Activated T-cell treated with anti-CD3 and anti-CD28 coated beads for 48 hours (primary cell): ENCODE measurements at regions not wholly inside any gene's neighbourhood (a gene's known extent, or its start where the extent isn't known, plus 50 kb on each side); places are given as distances from the start of the nearest gene placed in this dataset.

Experiments
- DNase-seq: peaks from one replicate; pipeline ENCODE4 v3.0.0-alpha.2; 2020; ENCODE audit warnings: low read depth

DNA sequence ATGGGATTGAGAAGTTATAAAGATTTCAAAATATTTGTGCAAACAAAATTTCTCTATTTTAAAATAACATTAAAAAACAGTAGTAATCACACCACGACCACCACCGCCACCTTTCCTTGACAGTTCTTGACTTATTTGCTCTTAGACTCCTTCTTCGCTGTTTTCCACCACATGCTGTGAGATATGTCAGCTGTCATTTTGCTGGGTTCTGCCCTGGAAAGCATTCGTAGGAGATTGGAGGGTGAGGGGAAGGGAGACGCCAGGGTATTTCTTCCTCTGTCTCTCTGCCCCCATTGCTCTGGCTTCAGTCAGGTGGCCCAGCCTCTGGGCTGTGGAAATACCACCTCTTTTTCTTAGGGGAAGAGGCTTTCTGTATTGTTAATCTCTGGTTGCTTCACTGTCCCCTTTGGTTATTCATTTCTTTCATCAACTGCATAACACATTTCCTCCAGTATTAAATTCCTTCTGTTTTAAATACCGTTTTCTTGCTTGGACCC is 186.2 kb downstream of the NEDD1 start:
- no peak for DNase-seq

GRCh38 chr12:97097734-97098133 is 190.7 kb downstream of the NEDD1 start:
- no peak for DNase-seq

- DNase-seq: no peak
Observed at GRCh38 chr12:97109441-97109840, 202.4 kb downstream of the NEDD1 start.

DNA sequence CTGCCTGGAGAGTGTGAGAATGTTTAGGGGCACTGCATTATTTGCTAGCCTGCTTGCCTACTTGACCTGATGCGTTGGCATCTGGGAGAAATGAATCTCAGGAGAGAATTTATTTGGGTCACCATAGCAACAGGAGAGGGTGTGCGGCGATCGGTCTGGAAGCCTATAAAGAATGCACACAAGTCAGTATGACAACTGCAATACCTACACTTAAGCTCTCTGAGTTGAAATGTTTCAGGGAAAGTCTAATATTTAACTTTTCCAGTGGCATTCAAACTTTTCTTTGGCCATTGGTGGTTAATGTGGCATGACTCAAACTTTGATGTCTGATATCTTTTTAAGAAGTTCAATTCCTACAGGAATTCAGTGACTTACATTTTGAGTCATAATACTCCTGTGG is 205.1 kb downstream of the NEDD1 start:
- no peak for DNase-seq

GRCh38 chr12:97118796-97119375 is 211.8 kb downstream of the NEDD1 start:
- DNase-seq: no peak

- no peak for DNase-seq
Observed at GRCh38 chr12:97127061-97127460, 220.0 kb downstream of the NEDD1 start.

DNA sequence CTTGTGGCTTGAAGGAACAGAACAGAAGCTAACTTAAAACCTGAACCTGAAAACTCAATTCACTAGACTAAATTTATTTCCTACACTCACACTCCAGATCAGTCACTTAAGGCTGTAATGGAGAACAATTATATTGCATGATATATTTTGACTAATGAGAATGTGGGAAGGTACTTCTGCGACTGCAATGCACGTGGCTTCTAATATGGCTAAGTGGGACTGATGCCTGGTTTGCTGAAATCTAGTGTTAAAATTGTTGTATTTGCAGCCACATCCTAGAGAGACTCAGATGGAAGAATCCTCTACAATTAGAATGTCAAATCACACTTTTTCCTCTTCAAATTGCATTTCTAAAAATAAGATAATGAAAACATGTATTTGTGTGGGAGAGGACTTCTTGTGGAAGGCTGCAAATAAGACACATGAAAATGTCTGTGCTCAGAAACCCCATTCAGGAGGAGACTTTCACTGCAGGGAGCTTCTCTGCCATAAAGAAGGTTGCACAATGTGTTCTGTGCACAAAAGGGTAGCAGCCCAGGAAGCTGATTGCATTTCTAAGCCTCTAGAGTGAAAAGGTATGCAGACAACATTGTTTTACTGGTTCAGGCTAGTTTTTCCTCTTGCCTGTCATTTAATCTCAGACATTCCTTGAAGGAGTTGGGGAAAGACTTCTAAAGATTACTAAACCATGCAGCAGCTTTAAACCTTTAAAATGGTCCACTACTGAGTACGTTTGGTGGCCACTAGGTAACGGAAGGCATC is 224.3 kb downstream of the NEDD1 start:
- DNase-seq: no peak

GRCh38 chr12:97132270-97132669 is 225.2 kb downstream of the NEDD1 start:
- no peak for DNase-seq

GRCh38 chr12:97134495-97134894 is 227.4 kb downstream of the NEDD1 start:
- DNase-seq: no peak

GRCh38 chr12:97140355-97140754 is 233.3 kb downstream of the NEDD1 start:
- no peak for DNase-seq

- no peak for DNase-seq
Observed at GRCh38 chr12:97142737-97143410, 235.8 kb downstream of the NEDD1 start.

- DNase-seq: peak; percentile 37
Observed at GRCh38 chr12:97148941-97149559, 242.0 kb downstream of the NEDD1 start.

DNA sequence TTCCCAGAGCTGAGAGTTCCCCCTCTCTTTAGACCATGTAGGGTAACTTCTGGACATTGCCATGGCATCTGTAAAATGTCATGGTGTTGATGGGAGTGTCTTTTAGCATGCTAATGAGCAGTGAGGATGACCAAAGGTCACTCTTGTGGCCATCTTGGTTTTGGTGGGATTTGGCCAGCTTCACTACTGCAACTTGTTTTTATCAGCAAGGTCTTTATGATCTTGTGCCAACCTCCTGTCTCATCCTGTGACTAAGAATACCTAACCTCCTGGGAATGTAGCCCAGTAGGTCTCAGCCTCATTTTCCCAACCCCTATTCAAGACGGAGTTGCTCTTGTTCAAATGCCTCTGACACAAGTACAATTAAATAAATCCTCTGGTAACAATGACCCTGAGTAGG is 244.4 kb downstream of the NEDD1 start:
- no peak for DNase-seq

DNA sequence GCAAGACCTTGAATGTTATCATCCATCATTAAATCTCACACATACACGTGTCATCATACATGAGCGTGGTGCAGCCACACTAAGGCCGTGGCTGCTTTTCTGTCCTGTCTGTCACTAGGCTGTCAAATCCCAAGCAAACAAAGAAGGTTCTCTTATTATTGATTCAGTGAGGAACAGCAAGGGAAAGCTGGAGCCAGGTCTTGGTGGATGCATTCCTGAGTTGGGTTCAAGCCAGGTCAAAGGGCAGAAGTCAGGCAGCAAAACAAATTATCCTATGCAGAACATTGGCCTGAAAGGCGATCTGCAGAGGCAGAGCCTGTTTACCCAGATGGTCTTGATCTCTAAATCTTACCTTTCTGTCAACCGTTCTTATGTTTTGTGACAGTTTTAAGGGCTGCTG is 252.3 kb downstream of the NEDD1 start:
- DNase-seq: no peak

DNA sequence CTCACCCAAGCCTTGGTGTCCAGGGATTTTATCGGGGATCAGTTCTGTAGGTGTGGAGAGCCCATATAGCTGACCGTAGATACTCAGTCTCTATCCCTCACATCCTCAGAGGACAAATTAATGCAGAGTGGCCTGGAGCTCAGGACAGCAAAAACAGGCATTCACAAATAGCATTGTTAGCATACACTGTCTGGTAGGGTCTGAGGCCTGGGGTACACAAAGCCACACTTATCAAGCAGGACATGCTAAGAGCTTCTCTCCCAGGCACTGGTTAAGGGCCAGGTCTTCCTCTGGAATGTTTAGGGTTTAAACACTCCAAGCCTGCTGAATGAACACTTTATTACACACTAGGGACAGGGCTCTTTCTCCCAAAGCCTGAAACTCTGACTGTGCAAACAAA is 253.2 kb downstream of the NEDD1 start:
- no peak for DNase-seq

DNA sequence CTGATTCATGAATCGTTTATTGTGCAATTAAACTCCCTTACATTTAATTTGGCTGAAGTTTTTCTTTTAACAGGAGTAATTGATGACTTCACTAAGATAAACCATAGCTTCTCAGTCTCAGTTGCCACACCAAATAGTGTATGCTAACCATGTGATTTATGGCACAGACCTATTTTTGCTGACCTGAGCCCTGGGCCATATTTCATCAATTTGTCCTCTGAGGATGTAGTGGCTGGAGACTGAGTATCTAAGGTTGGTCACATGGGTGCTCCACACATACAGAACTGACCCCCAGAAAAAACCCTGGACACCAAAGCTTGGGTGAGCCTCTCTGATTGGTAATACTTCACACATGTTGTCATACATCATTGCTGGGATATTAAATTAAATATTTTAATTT is 255.1 kb downstream of the NEDD1 start:
- no peak for DNase-seq

DNA sequence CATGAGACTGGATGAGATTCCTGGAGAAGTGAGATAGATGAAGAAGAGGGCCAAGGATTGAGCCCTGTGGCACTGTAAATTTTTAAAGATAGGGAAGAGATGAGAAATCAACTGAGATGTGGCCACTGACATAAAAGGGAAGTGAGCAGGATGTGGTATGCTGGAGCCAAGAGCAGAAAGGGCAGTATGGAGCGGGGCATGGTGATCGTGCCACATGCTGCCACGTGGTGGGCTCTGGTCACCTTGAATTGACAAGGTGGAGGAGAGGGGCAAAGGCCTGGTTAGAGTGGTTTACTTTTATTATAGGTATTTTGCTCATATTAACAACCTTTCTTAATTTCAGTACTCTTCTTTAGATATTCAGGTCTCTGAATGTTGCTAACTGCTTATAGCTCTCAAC is 257.9 kb downstream of the NEDD1 start:
- no peak for DNase-seq

GRCh38 chr12:97167598-97167997 is 260.5 kb downstream of the NEDD1 start:
- no peak for DNase-seq

GRCh38 chr12:97168804-97169203 is 261.7 kb downstream of the NEDD1 start:
- no peak for DNase-seq

- DNase-seq: no peak
Observed at GRCh38 chr12:97169889-97170567, 263.0 kb downstream of the NEDD1 start.

GRCh38 chr12:97173688-97174410 is 266.8 kb downstream of the NEDD1 start:
- DNase-seq: no peak

DNA sequence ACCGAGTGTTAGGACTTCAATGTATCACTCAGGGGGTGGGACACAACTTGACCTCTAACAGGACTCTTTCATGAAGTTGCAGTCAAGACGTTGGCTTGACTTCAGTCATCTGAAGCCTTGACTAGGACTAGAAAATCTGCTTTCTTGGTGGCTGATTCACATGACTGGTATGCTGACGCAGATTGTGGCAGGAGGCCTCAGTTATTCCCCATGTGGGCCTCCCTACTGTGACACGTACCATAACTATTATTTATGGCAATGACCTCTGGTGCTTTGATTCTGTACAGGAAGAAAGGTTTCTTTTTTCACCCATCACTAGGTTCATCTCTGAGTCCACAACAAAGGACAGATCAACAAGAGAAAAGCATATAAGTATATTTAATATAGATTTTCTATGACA is 270.4 kb downstream of the NEDD1 start:
- no peak for DNase-seq
